A549 (cell line): ENCODE measurements at regions not wholly inside any gene's neighbourhood (a gene's known extent, or its start where the extent isn't known, plus 50 kb on each side); places are given as distances from the start of the nearest gene placed in this dataset.

Experiments
- ATAC-seq, 2 experiments: fragments of 200-7000 bp in 1 of 2; fragments of >200 bp in 1 of 2; cut with Nextera tagmentation in 1 of 2; cut with Tn5 transposase in 1 of 2; 3 replicates each; pipeline versions ENCODE4 v1.8.0 to v1.9.1; 2018 to 2020; ENCODE audit warnings: mild to moderate bottlenecking in 1 of 2, moderate library complexity in 1 of 2
- CTCF ChIA-PET: fragments of 300-600 bp; sonication (Branson Sonifier 250); formaldehyde crosslinking; extraction: SDS; loops from one replicate; lab custom pipeline; 2021; ENCODE audit warnings: antibody characterized with exemption, inconsistent platforms; lab: Yijun Ruan, JAX
- POLR2A ChIA-PET: fragments of 350-600 bp; formaldehyde crosslinking; extraction: SDS; loops from one replicate; lab custom pipeline; 2021; ENCODE audit warnings: antibody characterized with exemption, inconsistent platforms; lab: Yijun Ruan, JAX
- DNase-seq, 2 experiments: peaks; one replicate each; pipeline versions ENCODE4 v3.0.0 to v3.0.0-alpha.2; 2011 to 2016; ENCODE audit warnings: low read depth in 1 of 2, low spot score in 1 of 2
- FAIRE-seq: peaks from 2 replicates; lab custom pipeline; 2011; peaks lifted over from hg19 to GRCh38; lab: Jason Lieb, UNC
- H3K27ac ChIP-seq, 2 experiments: fragments of >200 bp; sonication (Bioruptor Twin); formaldehyde crosslinking; 3 replicates each; pipeline ENCODE4 v1.5.1; 2016 to 2017
- H3K4me1 ChIP-seq: fragments of >200 bp; sonication (Bioruptor Twin); formaldehyde crosslinking; 3 replicates; pipeline ENCODE4 v1.6.1; 2016
- H3K4me2 ChIP-seq: fragments of >200 bp; sonication (Bioruptor Twin); formaldehyde crosslinking; 3 replicates; pipeline ENCODE4 v1.6.1; 2016
- H3K4me3 ChIP-seq: fragments of >200 bp; sonication (Bioruptor Twin); formaldehyde crosslinking; 3 replicates; pipeline ENCODE4 v1.5.1; 2016
- H3K9me3 ChIP-seq: fragments of >200 bp; sonication (Bioruptor Twin); formaldehyde crosslinking; 3 replicates; pipeline ENCODE4 v1.6.1; 2016
- BCL3 ChIP-seq: fragments of >200 bp; sonication (Bioruptor Twin); formaldehyde crosslinking; IDR thresholded peaks from 3 replicates; pipeline ENCODE4 v1.6.1; 2016
- CHD4 ChIP-seq: fragments of 200-600 bp; sonication (generic); IDR thresholded peaks from 2 replicates; pipeline ENCODE4 v1.6.1; 2016; ENCODE audit warnings: antibody characterized with exemption, mild to moderate bottlenecking, borderline replicate concordance
- CTCF ChIP-seq: fragments of >200 bp; sonication (Bioruptor Twin); formaldehyde crosslinking; IDR thresholded peaks from 3 replicates; pipeline ENCODE4 v1.5.1; 2016
- EHF ChIP-seq: fragments of 250-450 bp; sonication (Bioruptor Pico); IDR thresholded peaks from 2 replicates; pipeline ENCODE4 v1.5.0; 2020; ENCODE audit warnings: mild to moderate bottlenecking
- FOSB ChIP-seq: fragments of 250-450 bp; sonication (Bioruptor Pico); IDR thresholded peaks from 2 replicates; pipeline ENCODE4 v1.5.0; 2020; ENCODE audit warnings: mild to moderate bottlenecking, moderate library complexity
- FOXS1 ChIP-seq: fragments of 250-450 bp; sonication (Bioruptor Pico); IDR thresholded peaks from 2 replicates; pipeline ENCODE4 v1.5.0; 2020; ENCODE audit warnings: mild to moderate bottlenecking, moderate library complexity
- HES2 ChIP-seq: fragments of >200 bp; sonication (Bioruptor Twin); formaldehyde crosslinking; IDR thresholded peaks from 2 replicates; pipeline ENCODE4 v1.6.1; 2016
- HOXB13 ChIP-seq: fragments of 250-450 bp; sonication (Bioruptor Pico); IDR thresholded peaks from 2 replicates; pipeline ENCODE4 v1.5.0; 2020; ENCODE audit warnings: low read depth, mild to moderate bottlenecking, moderate library complexity
- HOXB5 ChIP-seq: fragments of 250-450 bp; sonication (Bioruptor Pico); IDR thresholded peaks from 2 replicates; pipeline ENCODE4 v1.5.0; 2020; ENCODE audit warnings: mild to moderate bottlenecking, moderate library complexity
- JUN ChIP-seq, 2 experiments: fragments of >200 bp; sonication (Bioruptor Twin); formaldehyde crosslinking; IDR thresholded peaks; 2 replicates in 1 of 2; 3 replicates in 1 of 2; pipeline ENCODE4 v1.6.1; 2016 to 2017
- KDM1A ChIP-seq: fragments of 200-600 bp; sonication (generic); IDR thresholded peaks from 2 replicates; pipeline ENCODE4 v1.6.1; 2016; ENCODE audit warnings: low read depth, mild to moderate bottlenecking
- KDM5A ChIP-seq: fragments of 200-600 bp; sonication (generic); IDR thresholded peaks from 2 replicates; pipeline ENCODE4 v1.6.1; 2016; ENCODE audit warnings: antibody characterized with exemption, mild to moderate bottlenecking
- MAX ChIP-seq: IDR thresholded peaks from 2 replicates; pipeline ENCODE4 v1.6.1; 2012
- MYC ChIP-seq: IDR thresholded peaks from 2 replicates; pipeline ENCODE4 v1.6.1; 2012; ENCODE audit warnings: mild to moderate bottlenecking, inconsistent platforms, low read length, improper control_type of control experiment, borderline replicate concordance
- NR3C1 ChIP-seq: fragments of >200 bp; sonication (Bioruptor Twin); formaldehyde crosslinking; IDR thresholded peaks from 3 replicates; pipeline ENCODE4 v1.6.1; 2017
- POLR2AphosphoS2 ChIP-seq: conservative IDR thresholded peaks from 2 replicates; pipeline ENCODE4 v1.6.1; 2012; ENCODE audit warnings: low read length, improper control_type of control experiment, inconsistent platforms
- REST ChIP-seq: fragments of 200-600 bp; sonication (generic); IDR thresholded peaks from 2 replicates; pipeline ENCODE4 v1.6.1; 2016; ENCODE audit warnings: antibody characterized with exemption, mild to moderate bottlenecking, moderate library complexity
- SMC3 ChIP-seq: fragments of >200 bp; sonication (Bioruptor Twin); formaldehyde crosslinking; IDR thresholded peaks from 3 replicates; pipeline ENCODE4 v1.6.1; 2018; ENCODE audit warnings: inconsistent platforms
- SREBF2 ChIP-seq: fragments of 450-650 bp; IDR thresholded peaks from 2 replicates; pipeline ENCODE4 v1.6.1; 2014; ENCODE audit warnings: mild to moderate bottlenecking, moderate library complexity
- TP53 ChIP-seq: fragments of 250-450 bp; sonication (Bioruptor Pico); IDR thresholded peaks from 2 replicates; pipeline ENCODE4 v1.5.0; 2021; ENCODE audit warnings: mild to moderate bottlenecking, moderate library complexity
- ZFP36 ChIP-seq: fragments of 450-650 bp; IDR thresholded peaks from 2 replicates; pipeline ENCODE4 v1.6.1; 2014; ENCODE audit warnings: borderline replicate concordance; ENCODE audit not compliant: partially characterized antibody
- ZSCAN20 ChIP-seq: fragments of 250-450 bp; sonication (Bioruptor Pico); IDR thresholded peaks from 2 replicates; pipeline ENCODE4 v1.8.0; 2022; ENCODE audit warnings: mild to moderate bottlenecking, moderate library complexity
- WGBS: methylation state at CpG from one replicate; pipeline ENCODE4 v1.1.6; 2017; ENCODE audit errors: missing lambda C conversion rate; 5-methylcytosine and 5-hydroxymethylcytosine counted together

GRCh38 chr1:100629391-100629790 lies 90.2 kb upstream of the VCAM1 start:
- ATAC-seq (no peak), DNase-seq (no peak), FAIRE-seq (no peak)
- Histone ChIP-seq H3K4me2 (no peak overlapping the region), H3K27ac (0 out of 6 replicates have a peak overlapping the region, but pooled peaks of 1 of the 2 experiments have one; percentile 16), H3K9me3 (no peaks in the 10 kb centered on the region; the same call in 2 of the 3 replicates), H3K4me3 (no peak overlapping the region), H3K4me1 (peaks cover 32% of the 10 kb centered on the region)
- TF ChIP-seq JUN (IDR thresholded peaks at IDR 0.05) (no peak), HOXB5 (CRISPR knock-in tag) (no peak), ZSCAN20 (CRISPR knock-in tag) (no peak), REST (no peak), EHF (no peak), HOXB13 (CRISPR knock-in tag) (no peak), SREBF2 (no peak), FOXS1 (CRISPR knock-in tag) (no peak), MAX (no peak), BCL3 (no peak), NR3C1 (no peak), MYC (no peak), SMC3 (no peak)
- POLR2A ChIA-PET = no interaction called here
- CTCF ChIA-PET = no interaction called here

- peaks cover 21% of the 10 kb centered on the region for H3K4me1 ChIP-seq
- 74% methylated on average over 4 of the region's 4 CpGs for WGBS
- H3K27ac ChIP-seq = 0 out of 6 replicates have a peak overlapping the region, but pooled peaks of 1 of the 2 experiments have one; percentile 17
- H3K4me2 ChIP-seq = no peak overlapping the region
- DNase-seq = no peak
- CTCF ChIA-PET = no interaction called here
- ATAC-seq = peak in 1 of 2 experiments; percentile 41; a peak in 1 of 6 replicates
- TF ChIP-seq HES2 = no peak
- TF ChIP-seq TP53 (CRISPR knock-in tag) = no peak
- no peak for TF ChIP-seq FOSB (CRISPR knock-in tag)
- TF ChIP-seq HOXB13 (CRISPR knock-in tag) = no peak
- no peak for TF ChIP-seq CTCF
- TF ChIP-seq KDM1A = no peak
- no peak for TF ChIP-seq ZFP36
- no peak for TF ChIP-seq POLR2AphosphoS2
- TF ChIP-seq KDM5A = no peak
- TF ChIP-seq CHD4 = no peak
- TF ChIP-seq, all 56 proteins: peak for 0
- Histone ChIP-seq H3K9me3 (no peaks in the 10 kb centered on the region; the same call in 2 of the 3 replicates), H3K4me3 (no peak overlapping the region)
- no peak for FAIRE-seq
- POLR2A ChIA-PET = no interaction called here
These were observed 88.5 kb upstream of the VCAM1 start for GRCh38 chr1:100631015-100631551.
